H1 (cell line): ENCODE measurements at regions not wholly inside any gene's neighbourhood (a gene's known extent, or its start where the extent isn't known, plus 50 kb on each side); places are given as distances from the start of the nearest gene placed in this dataset.

Source experiments
- CTCF ChIP-seq, 3 experiments: IDR thresholded peaks; 1 replicate in 2 of 3; 2 replicates in 1 of 3; pipeline versions ENCODE4 v1.5.1 to v1.6.1; 2011; ENCODE audit warnings: low read length in 3 of 3, mild to moderate bottlenecking in 3 of 3, inconsistent platforms in 2 of 3, low read depth in 1 of 3, moderate library complexity in 1 of 3; ENCODE audit not compliant: insufficient read depth in 1 of 3; ENCODE audit errors: control extremely low read depth in 1 of 3
- EZH2 ChIP-seq: fragments of 200-600 bp; sonication (generic); IDR thresholded peaks from 2 replicates; pipeline ENCODE4 v1.7.1; 2012; ENCODE audit warnings: low read depth, mild to moderate bottlenecking, moderate library complexity, low read length, inconsistent platforms; ENCODE audit not compliant: severe bottlenecking
- TAF1 ChIP-seq: IDR thresholded peaks from 2 replicates; pipeline ENCODE4 v1.6.1; 2011; ENCODE audit warnings: mild to moderate bottlenecking, low read depth, low read length

- TF ChIP-seq EZH2 (no peak), CTCF (IDR thresholded peaks at IDR 0.05; ENCODE audit: control extremely low read depth in 1 of 3, insufficient read depth in 1 of 3, low read depth in 1 of 3, low read length in 3 of 3) (no peak), TAF1 (no peak)
These were observed 954.2 kb upstream of the NRXN1 start for GRCh38 chr2:51986101-51986500.
